ENCODE measurements at regions not wholly inside any gene's neighbourhood (a gene's known extent, or its start where the extent isn't known, plus 50 kb on each side); places are given as distances from the start of the nearest gene placed in this dataset.

- TF ChIP-seq POLR2AphosphoS5 (IDR thresholded peaks at IDR 0.05; ENCODE audit: low read depth, low read length) (no peak), POLR2A (IDR thresholded peaks at IDR 0.05; ENCODE audit: low read depth, low read length) (no peak), TAF1 (IDR thresholded peaks at IDR 0.05; ENCODE audit: borderline replicate concordance, low read depth, low read length) (no peak)
These were observed 720.2 kb upstream of the FZD8 start for GRCh38 chr10:36362257-36362656.

Measured in GM12892 (cell line).